Large intestine (tissue), 3 donors: ENCODE measurements at regions not wholly inside any gene's neighbourhood (a gene's known extent, or its start where the extent isn't known, plus 50 kb on each side); places are given as distances from the start of the nearest gene placed in this dataset.

ENCODE experiments used
- DNase-seq, 2 donors: peaks; one replicate each; pipeline versions ENCODE4 v3.0.0 to v3.0.0-alpha.2; 2013
- H3K27ac ChIP-seq: one replicate; pipeline ENCODE4 v1.5.1; 2013; ENCODE audit warnings: low read length
- H3K27me3 ChIP-seq: 2 replicates; pipeline ENCODE4 v1.6.1; 2013; ENCODE audit warnings: low read length; ENCODE audit not compliant: control insufficient read depth, insufficient read depth
- H3K36me3 ChIP-seq: 2 replicates; pipeline ENCODE4 v1.6.1; 2013; ENCODE audit warnings: low read length; ENCODE audit not compliant: control insufficient read depth, insufficient read depth
- H3K4me1 ChIP-seq: one replicate; pipeline ENCODE4 v1.6.1; 2013; ENCODE audit warnings: low read length; ENCODE audit not compliant: control insufficient read depth, insufficient read depth
- H3K4me3 ChIP-seq: one replicate; pipeline ENCODE4 v1.5.1; 2013; ENCODE audit warnings: low read length
- H3K9me3 ChIP-seq: one replicate; pipeline ENCODE4 v1.6.1; 2013; ENCODE audit warnings: mild to moderate bottlenecking, low read depth, low read length, moderate library complexity; ENCODE audit not compliant: control insufficient read depth
- WGBS: methylation state at CpG from one replicate; pipeline ENCODE4 v1.1.5; 2013; ENCODE audit warnings: low lambda C conversion rate; ENCODE audit not compliant: insufficient coverage; 5-methylcytosine and 5-hydroxymethylcytosine counted together

DNA sequence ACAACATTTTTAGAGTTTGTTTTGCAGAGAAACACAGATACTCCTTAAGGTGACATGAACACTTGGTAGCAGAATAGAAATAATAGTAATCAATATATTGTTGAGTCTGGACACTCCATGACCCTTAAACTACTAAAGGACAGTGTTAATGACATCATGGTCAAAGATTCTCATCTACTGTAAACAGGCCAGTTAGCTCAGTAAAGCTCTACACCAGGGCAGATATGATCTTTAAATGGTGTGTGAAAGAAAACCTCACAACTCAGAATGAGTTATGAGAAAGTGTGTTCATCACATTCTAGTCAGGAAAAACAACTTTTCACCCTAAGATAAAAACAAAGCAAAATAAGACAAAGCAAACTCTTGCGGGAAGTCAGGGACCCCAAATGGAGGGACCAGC, 58.1 kb upstream of the ADAMTS5 start:
- H3K36me3 ChIP-seq = no peaks in the 10 kb centered on the region
- H3K27ac ChIP-seq = no peak overlapping the region
- no CpG with 5 or more reads among the region's 1 CpG for WGBS
- no peak overlapping the region for H3K4me3 ChIP-seq
- no peaks in the 10 kb centered on the region for H3K4me1 ChIP-seq
- no peak for DNase-seq
- no peaks in the 10 kb centered on the region for H3K27me3 ChIP-seq
- H3K9me3 ChIP-seq = no peaks in the 10 kb centered on the region

GRCh38 chr21:27024301-27024700, 57.4 kb upstream of the ADAMTS5 start:
- H3K27me3 ChIP-seq = no peaks in the 10 kb centered on the region
- H3K4me1 ChIP-seq = no peaks in the 10 kb centered on the region
- WGBS = 89% methylated on average over 1 of the region's 1 CpG
- H3K9me3 ChIP-seq = no peaks in the 10 kb centered on the region
- no peak overlapping the region for H3K4me3 ChIP-seq
- H3K36me3 ChIP-seq = no peaks in the 10 kb centered on the region
- H3K27ac ChIP-seq = no peak overlapping the region
- no peak for DNase-seq

DNA sequence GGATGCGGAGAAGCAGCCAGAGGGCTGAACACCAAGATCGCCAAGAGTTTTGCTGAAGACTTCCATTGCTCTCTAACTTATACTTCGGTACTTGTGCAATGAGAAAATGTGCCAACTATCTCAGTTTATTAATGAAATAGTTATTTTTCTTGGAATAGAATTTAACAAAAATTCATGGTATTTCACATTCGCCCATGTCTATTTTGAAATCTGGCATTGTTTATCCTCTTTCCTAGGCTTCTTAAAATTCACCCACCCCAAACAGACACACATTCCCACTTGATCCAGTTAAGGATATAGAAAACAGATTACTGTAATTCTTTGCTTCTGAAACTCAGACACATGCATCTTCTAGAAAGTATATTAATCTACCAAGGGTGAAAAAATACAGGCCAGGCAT, 56.3 kb upstream of the ADAMTS5 start:
- Histone ChIP-seq H3K4me3 (no peak overlapping the region), H3K27ac (no peak overlapping the region), H3K9me3 (no peaks in the 10 kb centered on the region), H3K27me3 (no peaks in the 10 kb centered on the region), H3K36me3 (no peaks in the 10 kb centered on the region), H3K4me1 (no peaks in the 10 kb centered on the region)
- WGBS = 95% methylated on average over 2 of the region's 4 CpGs
- DNase-seq = no peak

GRCh38 chr21:27021801-27022200, 54.9 kb upstream of the ADAMTS5 start:
- Histone ChIP-seq H3K27me3 (no peaks in the 10 kb centered on the region), H3K4me3 (no peak overlapping the region), H3K36me3 (no peaks in the 10 kb centered on the region), H3K4me1 (no peaks in the 10 kb centered on the region), H3K9me3 (no peaks in the 10 kb centered on the region), H3K27ac (no peak overlapping the region)
- DNase-seq = no peak
- WGBS = no CpG with 5 or more reads among the region's 1 CpG

DNA sequence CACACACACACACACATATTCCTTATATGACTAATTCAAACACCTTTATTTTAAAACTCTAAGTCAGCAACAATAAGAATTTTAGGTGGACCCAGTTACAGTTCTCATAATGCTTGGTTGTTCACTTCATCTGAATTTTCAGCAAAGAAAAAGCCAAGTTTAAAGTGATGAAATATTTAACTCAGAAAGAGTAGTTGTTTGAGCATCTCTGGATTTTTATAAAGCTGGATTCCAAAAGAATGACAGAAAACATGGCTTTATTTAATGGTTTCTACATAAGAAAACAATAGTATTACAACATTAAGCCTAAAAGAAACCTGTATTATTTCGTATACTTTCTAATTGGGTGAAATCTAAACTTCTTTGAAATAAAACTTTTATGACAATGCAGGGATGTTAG, 54.2 kb upstream of the ADAMTS5 start:
- no peaks in the 10 kb centered on the region for H3K9me3 ChIP-seq
- no peak overlapping the region for H3K4me3 ChIP-seq
- no peaks in the 10 kb centered on the region for H3K27me3 ChIP-seq
- H3K36me3 ChIP-seq = no peaks in the 10 kb centered on the region
- DNase-seq = no peak
- H3K4me1 ChIP-seq = no peaks in the 10 kb centered on the region
- no peak overlapping the region for H3K27ac ChIP-seq
- 100% methylated on average over 1 of the region's 1 CpG for WGBS

GRCh38 chr21:27017246-27017645, 50.4 kb upstream of the ADAMTS5 start:
- H3K4me1 ChIP-seq = no peaks in the 10 kb centered on the region
- H3K4me3 ChIP-seq = no peak overlapping the region
- no peaks in the 10 kb centered on the region for H3K27me3 ChIP-seq
- no peak for DNase-seq
- WGBS = 92% methylated on average over 2 of the region's 4 CpGs
- H3K36me3 ChIP-seq = no peaks in the 10 kb centered on the region
- no peak overlapping the region for H3K27ac ChIP-seq
- no peaks in the 10 kb centered on the region for H3K9me3 ChIP-seq
